Left lung (tissue), 4 donors: ENCODE measurements at regions not wholly inside any gene's neighbourhood (a gene's known extent, or its start where the extent isn't known, plus 50 kb on each side); places are given as distances from the start of the nearest gene placed in this dataset.

Experiments
- ATAC-seq: fragments of 200-7000 bp; cut with Tn5 transposase; one replicate; pipeline ENCODE4 v1.9.1; 2020; ENCODE audit warnings: moderate library complexity
- DNase-seq, 4 donors: peaks; one replicate each; pipeline ENCODE4 v3.0.0-alpha.2; 2013 to 2020
- H3K27ac ChIP-seq, 2 donors: fragments of 200-600 bp; sonication (generic) in 1 of 2; one replicate each; pipeline versions ENCODE4 v1.5.0 to v1.8.0; 2020 to 2021
- H3K27me3 ChIP-seq, 2 donors: fragments of 200-600 bp; sonication (generic) in 1 of 2; one replicate each; pipeline versions ENCODE4 v1.5.0 to v1.8.0; 2020 to 2021
- H3K36me3 ChIP-seq, 2 donors: fragments of 200-600 bp; sonication (generic) in 1 of 2; one replicate each; pipeline versions ENCODE4 v1.5.0 to v1.8.0; 2020 to 2021
- H3K4me1 ChIP-seq, 2 donors: fragments of 200-600 bp; one replicate each; pipeline ENCODE4 v1.8.0; 2021
- H3K4me3 ChIP-seq, 2 donors: fragments of 200-600 bp; sonication (generic) in 1 of 2; one replicate each; pipeline versions ENCODE4 v1.5.0 to v1.8.0; 2020 to 2021; ENCODE audit warnings: mild to moderate bottlenecking in 1 of 2
- H3K9me3 ChIP-seq, 2 donors: fragments of 200-600 bp; sonication (generic) in 1 of 2; one replicate each; pipeline versions ENCODE4 v1.5.0 to v1.8.0; 2020 to 2021
- CTCF ChIP-seq, 2 donors: fragments of 200-600 bp; sonication (generic) in 1 of 2; IDR thresholded peaks; one replicate each; pipeline versions ENCODE4 v1.5.0 to v1.8.0; 2021; ENCODE audit warnings: antibody characterized with exemption in 2 of 2
- intact Hi-C, 2 donors: fragments of 100-400 bp; cut with DNase I; formaldehyde crosslinking; loops; one replicate each; pipeline versions ENCODE4 v1.11.2 to v1.14.2; 2022
- donor health status: DM: no; HTN: yes; CAD: no.
- donor health status: DM: no; HTN: no; CAD: no.

- DNase-seq (no peak), ATAC-seq (no peak)
- TF ChIP-seq CTCF (IDR thresholded peaks at IDR 0.05) = no peak
- Histone ChIP-seq H3K27ac (no peak overlapping the region), H3K27me3 (no peaks in the 10 kb centered on the region), H3K36me3 (no peaks in the 10 kb centered on the region), H3K4me3 (no peak overlapping the region), H3K9me3 (no peaks in the 10 kb centered on the region), H3K4me1 (no peaks in the 10 kb centered on the region)
- intact Hi-C loops = no loop called here
Observed at GRCh38 chr3:3519266-3519665, 280.0 kb upstream of the LRRN1 start.

DNA sequence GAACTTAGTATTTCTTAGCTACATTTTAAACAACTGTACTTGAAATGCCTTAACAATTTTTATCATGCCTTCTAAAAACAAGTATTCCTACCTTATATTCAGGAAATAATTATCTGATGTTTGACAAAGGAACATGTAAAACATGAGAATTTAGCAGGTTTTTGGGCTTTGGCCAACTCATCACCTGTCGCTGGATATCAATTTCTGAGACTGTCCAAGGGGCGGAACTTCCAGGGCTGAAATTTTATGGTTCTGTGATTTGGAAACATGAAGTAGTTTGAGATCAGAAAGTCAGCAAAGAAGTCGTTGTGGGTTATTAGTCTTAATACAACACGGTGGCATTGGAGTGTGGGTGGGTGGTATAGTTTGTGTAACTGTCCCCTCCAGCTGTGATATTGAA is 282.2 kb upstream of the LRRN1 start:
- Histone ChIP-seq H3K9me3 (no peaks in the 10 kb centered on the region), H3K4me3 (no peak overlapping the region), H3K27me3 (no peaks in the 10 kb centered on the region), H3K4me1 (no peaks in the 10 kb centered on the region), H3K27ac (no peak overlapping the region), H3K36me3 (no peaks in the 10 kb centered on the region)
- TF ChIP-seq CTCF (IDR thresholded peaks at IDR 0.05) = no peak
- ATAC-seq = no peak
- intact Hi-C loops = no loop called here
- DNase-seq = no peak

GRCh38 chr3:3516384-3516783 is 282.8 kb upstream of the LRRN1 start:
- no peak for ATAC-seq
- H3K27me3 ChIP-seq = no peaks in the 10 kb centered on the region
- H3K9me3 ChIP-seq = no peaks in the 10 kb centered on the region
- intact Hi-C loops = no loop called here
- no peak overlapping the region for H3K27ac ChIP-seq
- no peak overlapping the region for H3K4me3 ChIP-seq
- H3K4me1 ChIP-seq = no peaks in the 10 kb centered on the region
- no peaks in the 10 kb centered on the region for H3K36me3 ChIP-seq
- DNase-seq = no peak
- no peak for TF ChIP-seq CTCF (IDR thresholded peaks at IDR 0.05)

DNA sequence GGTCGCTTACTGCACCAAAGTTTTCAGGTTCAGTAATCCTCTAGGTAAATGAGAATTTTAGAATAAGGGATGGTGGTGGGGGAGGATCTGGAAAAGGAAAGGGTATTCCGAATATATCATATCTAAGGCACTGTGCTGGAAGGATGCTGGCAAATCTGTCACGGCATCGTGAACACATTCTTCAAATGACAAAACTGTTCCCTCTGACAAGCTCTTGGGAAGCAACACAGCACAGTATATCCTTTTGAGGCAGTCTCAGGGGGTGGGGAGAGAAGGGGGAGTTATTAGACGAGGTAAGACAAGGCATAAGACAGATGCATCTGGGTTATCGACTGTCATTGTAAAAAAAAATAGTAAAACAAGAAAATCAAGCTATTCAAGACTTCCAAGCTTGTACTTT is 289.6 kb upstream of the LRRN1 start:
- no peak for DNase-seq
- no peak overlapping the region for H3K27ac ChIP-seq
- no peaks in the 10 kb centered on the region for H3K27me3 ChIP-seq
- intact Hi-C loops = no loop called here
- no peaks in the 10 kb centered on the region for H3K9me3 ChIP-seq
- no peaks in the 10 kb centered on the region for H3K4me1 ChIP-seq
- no peak for TF ChIP-seq CTCF (IDR thresholded peaks at IDR 0.05)
- H3K4me3 ChIP-seq = no peak overlapping the region
- ATAC-seq = no peak
- H3K36me3 ChIP-seq = no peaks in the 10 kb centered on the region

- Histone ChIP-seq H3K27me3 (no peaks in the 10 kb centered on the region), H3K9me3 (no peaks in the 10 kb centered on the region), H3K4me1 (no peaks in the 10 kb centered on the region), H3K27ac (no peak overlapping the region), H3K36me3 (no peaks in the 10 kb centered on the region), H3K4me3 (no peak overlapping the region)
- ATAC-seq (no peak), DNase-seq (no peak)
- no peak for TF ChIP-seq CTCF (IDR thresholded peaks at IDR 0.05)
- intact Hi-C loops = no loop called here
Observed at GRCh38 chr3:3504686-3505085, 294.5 kb upstream of the LRRN1 start.
